Cerebellar cortex (tissue), 1 donor: ENCODE measurements at regions not wholly inside any gene's neighbourhood (a gene's known extent, or its start where the extent isn't known, plus 50 kb on each side); places are given as distances from the start of the nearest gene placed in this dataset.
A peak's percentile ranks its signal among the peaks of the same experiment; 100 is the strongest.

Source experiments
- DNase-seq: peaks from one replicate; pipeline ENCODE4 v3.0.0-alpha.2; 2015; ENCODE audit warnings: low spot score

- DNase-seq: peak; percentile 61
Observed at GRCh38 chr6:37556881-37557644, 57.4 kb upstream of the CCDC167 start.

- DNase-seq: peak; percentile 73
Observed at GRCh38 chr6:37555040-37555781, 55.5 kb upstream of the CCDC167 start.

- DNase-seq: peak; percentile 80
Observed at GRCh38 chr6:37554480-37554819, 54.8 kb upstream of the CCDC167 start.

- DNase-seq: no peak
Observed at GRCh38 chr6:37552267-37552666, 52.6 kb upstream of the CCDC167 start.

GRCh38 chr6:37551867-37552266 is 52.2 kb upstream of the CCDC167 start:
- DNase-seq: no peak

- DNase-seq: no peak
Observed at GRCh38 chr6:37551446-37551845, 51.8 kb upstream of the CCDC167 start.

- no peak for DNase-seq
Observed at GRCh38 chr6:37551002-37551401, 51.3 kb upstream of the CCDC167 start.

- no peak for DNase-seq
Observed at GRCh38 chr6:37550191-37550831, 50.6 kb upstream of the CCDC167 start.

- no peak for DNase-seq
Observed at GRCh38 chr6:37549558-37549957, 49.9 kb upstream of the CCDC167 start.
